Activated naive CD4-positive, alpha-beta T cell treated with anti-CD3 and anti-CD28 coated beads for 36 hours (primary cell): ENCODE measurements at regions not wholly inside any gene's neighbourhood (a gene's known extent, or its start where the extent isn't known, plus 50 kb on each side); places are given as distances from the start of the nearest gene placed in this dataset.

Source experiments
- CTCF ChIA-PET: fragments of 350-600 bp; sonication (Branson Sonifier 250); formaldehyde crosslinking; loops from one replicate; lab custom pipeline; 2021; ENCODE audit warnings: antibody characterized with exemption; lab: Charles Lee
- DNase-seq: peaks from one replicate; pipeline ENCODE4 v3.0.0-alpha.2; 2020
- H3K27ac Mint-ChIP-seq: one replicate; pipeline ENCODE4 v1.8.0; 2021; ENCODE audit warnings: mild to moderate bottlenecking, mixed read lengths
- H3K27me3 Mint-ChIP-seq: one replicate; pipeline ENCODE4 v1.8.0; 2021; ENCODE audit warnings: low read depth, mixed read lengths
- H3K36me3 Mint-ChIP-seq: one replicate; pipeline ENCODE4 v1.8.0; 2021; ENCODE audit warnings: low read depth, mixed read lengths
- H3K4me1 Mint-ChIP-seq: one replicate; pipeline ENCODE4 v1.8.0; 2021; ENCODE audit warnings: low read depth, mixed read lengths
- H3K4me3 Mint-ChIP-seq: one replicate; pipeline ENCODE4 v1.8.0; 2021; ENCODE audit warnings: mild to moderate bottlenecking, moderate library complexity, mixed read lengths
- H3K9me3 Mint-ChIP-seq: one replicate; pipeline ENCODE4 v1.8.0; 2021; ENCODE audit warnings: mixed read lengths
- intact Hi-C: fragments of 100-400 bp; cut with micrococcal nuclease; formaldehyde crosslinking; loops from one replicate; pipeline ENCODE4 v1.15.1; 2023

GRCh38 chr5:167999182-167999581 is 292.3 kb upstream of the WWC1 start:
- CTCF ChIA-PET = no interaction called here
- no peaks in the 10 kb centered on the region for H3K4me1 Mint-ChIP-seq
- H3K9me3 Mint-ChIP-seq = no peaks in the 10 kb centered on the region
- no peaks in the 10 kb centered on the region for H3K27me3 Mint-ChIP-seq
- H3K4me3 Mint-ChIP-seq = no peak overlapping the region
- H3K27ac Mint-ChIP-seq = no peak overlapping the region
- H3K36me3 Mint-ChIP-seq = no peaks in the 10 kb centered on the region
- intact Hi-C loops = no loop called here
- no peak for DNase-seq

GRCh38 chr5:168001318-168001717 is 290.1 kb upstream of the WWC1 start:
- no peaks in the 10 kb centered on the region for H3K27me3 Mint-ChIP-seq
- no peak overlapping the region for H3K27ac Mint-ChIP-seq
- CTCF ChIA-PET = no interaction called here
- no peak overlapping the region for H3K4me3 Mint-ChIP-seq
- no peak for DNase-seq
- H3K4me1 Mint-ChIP-seq = no peaks in the 10 kb centered on the region
- intact Hi-C loops = no loop called here
- no peaks in the 10 kb centered on the region for H3K36me3 Mint-ChIP-seq
- no peaks in the 10 kb centered on the region for H3K9me3 Mint-ChIP-seq

GRCh38 chr5:168002116-168002515 is 289.3 kb upstream of the WWC1 start:
- CTCF ChIA-PET = no interaction called here
- H3K9me3 Mint-ChIP-seq = no peaks in the 10 kb centered on the region
- no peak overlapping the region for H3K4me3 Mint-ChIP-seq
- no peak for DNase-seq
- no peaks in the 10 kb centered on the region for H3K27me3 Mint-ChIP-seq
- H3K36me3 Mint-ChIP-seq = no peaks in the 10 kb centered on the region
- intact Hi-C loops = no loop called here
- H3K27ac Mint-ChIP-seq = no peak overlapping the region
- no peaks in the 10 kb centered on the region for H3K4me1 Mint-ChIP-seq

- no peaks in the 10 kb centered on the region for H3K27me3 Mint-ChIP-seq
- H3K4me3 Mint-ChIP-seq = no peak overlapping the region
- no peaks in the 10 kb centered on the region for H3K9me3 Mint-ChIP-seq
- DNase-seq = no peak
- intact Hi-C loops = no loop called here
- CTCF ChIA-PET = no interaction called here
- no peaks in the 10 kb centered on the region for H3K36me3 Mint-ChIP-seq
- H3K4me1 Mint-ChIP-seq = no peaks in the 10 kb centered on the region
- H3K27ac Mint-ChIP-seq = no peak overlapping the region
These were observed 286.4 kb upstream of the WWC1 start for GRCh38 chr5:168005093-168005492.

- no peak overlapping the region for H3K27ac Mint-ChIP-seq
- H3K27me3 Mint-ChIP-seq = peaks cover 2% of the 10 kb centered on the region
- CTCF ChIA-PET = no interaction called here
- H3K9me3 Mint-ChIP-seq = no peaks in the 10 kb centered on the region
- H3K4me1 Mint-ChIP-seq = no peaks in the 10 kb centered on the region
- no peaks in the 10 kb centered on the region for H3K36me3 Mint-ChIP-seq
- intact Hi-C loops = no loop called here
- no peak overlapping the region for H3K4me3 Mint-ChIP-seq
- DNase-seq = no peak
These were observed 285.5 kb upstream of the WWC1 start for GRCh38 chr5:168005936-168006335.

GRCh38 chr5:168006456-168007130 is 284.9 kb upstream of the WWC1 start:
- Mint-ChIP-seq H3K4me3 (no peak overlapping the region), H3K4me1 (no peaks in the 10 kb centered on the region), H3K27ac (no peak overlapping the region), H3K27me3 (peaks cover 2% of the 10 kb centered on the region), H3K36me3 (no peaks in the 10 kb centered on the region), H3K9me3 (no peaks in the 10 kb centered on the region)
- CTCF ChIA-PET = no interaction called here
- intact Hi-C loops = no loop called here
- no peak for DNase-seq

- CTCF ChIA-PET = no interaction called here
- Mint-ChIP-seq H3K36me3 (no peaks in the 10 kb centered on the region), H3K4me3 (no peak overlapping the region), H3K4me1 (no peaks in the 10 kb centered on the region), H3K9me3 (no peaks in the 10 kb centered on the region), H3K27ac (no peak overlapping the region), H3K27me3 (peaks cover 2% of the 10 kb centered on the region)
- DNase-seq = no peak
- intact Hi-C loops = no loop called here
These were observed 284.2 kb upstream of the WWC1 start for GRCh38 chr5:168007286-168007685.

GRCh38 chr5:168008555-168008954 is 282.9 kb upstream of the WWC1 start:
- CTCF ChIA-PET = no interaction called here
- no peak for DNase-seq
- intact Hi-C loops = no loop called here
- Mint-ChIP-seq H3K9me3 (no peaks in the 10 kb centered on the region), H3K27ac (no peak overlapping the region), H3K4me3 (no peak overlapping the region), H3K36me3 (no peaks in the 10 kb centered on the region), H3K4me1 (no peaks in the 10 kb centered on the region), H3K27me3 (peaks cover 2% of the 10 kb centered on the region)

- no peak for DNase-seq
- no peak overlapping the region for H3K27ac Mint-ChIP-seq
- H3K9me3 Mint-ChIP-seq = no peaks in the 10 kb centered on the region
- H3K36me3 Mint-ChIP-seq = no peaks in the 10 kb centered on the region
- CTCF ChIA-PET = no interaction called here
- intact Hi-C loops = no loop called here
- no peak overlapping the region for H3K4me3 Mint-ChIP-seq
- no peaks in the 10 kb centered on the region for H3K4me1 Mint-ChIP-seq
- peaks cover 2% of the 10 kb centered on the region for H3K27me3 Mint-ChIP-seq
These were observed 280.3 kb upstream of the WWC1 start for GRCh38 chr5:168011096-168011495.

GRCh38 chr5:168012006-168012405 is 279.4 kb upstream of the WWC1 start:
- CTCF ChIA-PET = no interaction called here
- DNase-seq = no peak
- Mint-ChIP-seq H3K9me3 (no peaks in the 10 kb centered on the region), H3K27me3 (peaks cover 2% of the 10 kb centered on the region), H3K27ac (no peak overlapping the region), H3K4me1 (no peaks in the 10 kb centered on the region), H3K4me3 (no peak overlapping the region), H3K36me3 (no peaks in the 10 kb centered on the region)
- intact Hi-C loops = no loop called here

GRCh38 chr5:168013546-168013945 is 277.9 kb upstream of the WWC1 start:
- Mint-ChIP-seq H3K4me3 (no peak overlapping the region), H3K27me3 (peaks cover 2% of the 10 kb centered on the region), H3K27ac (no peak overlapping the region), H3K36me3 (no peaks in the 10 kb centered on the region), H3K4me1 (no peaks in the 10 kb centered on the region), H3K9me3 (no peaks in the 10 kb centered on the region)
- DNase-seq = no peak
- CTCF ChIA-PET = no interaction called here
- intact Hi-C loops = no loop called here

- Mint-ChIP-seq H3K27me3 (peaks cover 2% of the 10 kb centered on the region), H3K9me3 (no peaks in the 10 kb centered on the region), H3K27ac (no peak overlapping the region), H3K36me3 (no peaks in the 10 kb centered on the region), H3K4me3 (no peak overlapping the region), H3K4me1 (no peaks in the 10 kb centered on the region)
- no peak for DNase-seq
- CTCF ChIA-PET = no interaction called here
- intact Hi-C loops = no loop called here
These were observed 276.9 kb upstream of the WWC1 start for GRCh38 chr5:168014433-168015123.

GRCh38 chr5:168015506-168015905 is 275.9 kb upstream of the WWC1 start:
- intact Hi-C loops = no loop called here
- Mint-ChIP-seq H3K27ac (no peak overlapping the region), H3K36me3 (no peaks in the 10 kb centered on the region), H3K27me3 (peaks cover under 1% of the 10 kb centered on the region), H3K4me3 (no peak overlapping the region), H3K4me1 (no peaks in the 10 kb centered on the region), H3K9me3 (no peaks in the 10 kb centered on the region)
- CTCF ChIA-PET = no interaction called here
- DNase-seq = no peak
